SK-N-SH treated with all-trans-retinoic acid at 6 μM for 48 hours (cell line): ENCODE measurements at regions not wholly inside any gene's neighbourhood (a gene's known extent, or its start where the extent isn't known, plus 50 kb on each side); places are given as distances from the start of the nearest gene placed in this dataset.

Experiments used
- ATAC-seq: fragments of 200-7000 bp; cut with Tn5 transposase; 3 replicates; pipeline ENCODE4 v1.9.1; 2020; ENCODE audit warnings: mild to moderate bottlenecking, moderate library complexity
- ARNTL ChIP-seq: fragments of 450-650 bp; formaldehyde crosslinking; IDR thresholded peaks from 2 replicates; pipeline ENCODE4 v1.5.0; 2020; ENCODE audit warnings: low read depth, mild to moderate bottlenecking, moderate library complexity, borderline replicate concordance
- BACH2 ChIP-seq: fragments of 250-450 bp; sonication (Bioruptor Pico); IDR thresholded peaks from 2 replicates; pipeline ENCODE4 v1.9.0; 2021; ENCODE audit warnings: mild to moderate bottlenecking, borderline replicate concordance
- CREB5 ChIP-seq: fragments of 250-450 bp; sonication (Bioruptor Pico); IDR thresholded peaks from 2 replicates; pipeline ENCODE4 v1.5.1; 2020; ENCODE audit warnings: low read depth, mild to moderate bottlenecking, moderate library complexity
- CSDC2 ChIP-seq: fragments of 250-450 bp; sonication (Bioruptor Pico); IDR thresholded peaks from 2 replicates; pipeline ENCODE4 v1.5.0; 2020; ENCODE audit warnings: mild to moderate bottlenecking, moderate library complexity
- CSRNP3 ChIP-seq: fragments of 250-450 bp; sonication (Bioruptor Pico); IDR thresholded peaks from 2 replicates; pipeline ENCODE4 v1.5.1; 2021; ENCODE audit warnings: mild to moderate bottlenecking, moderate library complexity
- ESRRG ChIP-seq: fragments of 250-450 bp; sonication (Bioruptor Pico); IDR thresholded peaks from 2 replicates; pipeline ENCODE4 v1.6.1; 2021; ENCODE audit warnings: mild to moderate bottlenecking
- GLIS3 ChIP-seq: fragments of 250-450 bp; sonication (Bioruptor Pico); IDR thresholded peaks from 2 replicates; pipeline ENCODE4 v1.5.0; 2020; ENCODE audit warnings: mild to moderate bottlenecking, moderate library complexity
- ISL1 ChIP-seq: fragments of 250-450 bp; sonication (Bioruptor Pico); IDR thresholded peaks from 2 replicates; pipeline ENCODE4 v2.1.2; 2022; ENCODE audit warnings: mild to moderate bottlenecking, moderate library complexity
- PATZ1 ChIP-seq: fragments of 250-450 bp; sonication (Bioruptor Pico); IDR thresholded peaks from 2 replicates; pipeline ENCODE4 v1.8.0; 2020; ENCODE audit warnings: mild to moderate bottlenecking, moderate library complexity, borderline replicate concordance
- POU6F1 ChIP-seq: fragments of 250-450 bp; sonication (Bioruptor Pico); IDR thresholded peaks from 2 replicates; pipeline ENCODE4 v1.8.0; 2021; ENCODE audit warnings: low read depth, mild to moderate bottlenecking, moderate library complexity, borderline replicate concordance
- PPARA ChIP-seq: fragments of 250-450 bp; sonication (Bioruptor Pico); IDR thresholded peaks from 2 replicates; pipeline ENCODE4 v1.5.0; 2020; ENCODE audit warnings: mild to moderate bottlenecking, borderline replicate concordance
- RARB ChIP-seq: fragments of 250-450 bp; sonication (Bioruptor Pico); IDR thresholded peaks from 2 replicates; pipeline ENCODE4 v1.8.0; 2021; ENCODE audit warnings: mild to moderate bottlenecking, moderate library complexity
- SNAI2 ChIP-seq: fragments of 250-450 bp; sonication (Bioruptor Pico); IDR thresholded peaks from 2 replicates; pipeline ENCODE4 v1.5.0; 2020; ENCODE audit warnings: mild to moderate bottlenecking, moderate library complexity
- TCF4 ChIP-seq: fragments of 250-450 bp; sonication (Bioruptor Pico); IDR thresholded peaks from 2 replicates; pipeline ENCODE4 v1.8.0; 2021; ENCODE audit warnings: mild to moderate bottlenecking, moderate library complexity, borderline replicate concordance
- TOX ChIP-seq: fragments of 250-450 bp; sonication (Bioruptor Pico); IDR thresholded peaks from 2 replicates; pipeline ENCODE4 v1.8.0; 2021; ENCODE audit warnings: mild to moderate bottlenecking, moderate library complexity, borderline replicate concordance
- TSHZ2 ChIP-seq: fragments of 250-450 bp; sonication (Bioruptor Pico); IDR thresholded peaks from 2 replicates; pipeline ENCODE4 v1.5.0; 2020; ENCODE audit warnings: mild to moderate bottlenecking, moderate library complexity
- ZC3H10 ChIP-seq: fragments of 250-450 bp; sonication (Bioruptor Pico); IDR thresholded peaks from 2 replicates; pipeline ENCODE4 v1.5.1; 2021; ENCODE audit warnings: mild to moderate bottlenecking, moderate library complexity
- ZFP3 ChIP-seq: fragments of 250-450 bp; sonication (Bioruptor Pico); IDR thresholded peaks from 2 replicates; pipeline ENCODE4 v1.5.0; 2020; ENCODE audit warnings: mild to moderate bottlenecking, moderate library complexity
- ZFP30 ChIP-seq: fragments of 450-650 bp; formaldehyde crosslinking; IDR thresholded peaks from 2 replicates; pipeline ENCODE4 v1.5.0; 2022; ENCODE audit warnings: mild to moderate bottlenecking, moderate library complexity
- ZNF565 ChIP-seq: fragments of 450-650 bp; formaldehyde crosslinking; conservative IDR thresholded peaks from 2 replicates; pipeline ENCODE4 v1.5.0; 2020; ENCODE audit warnings: low read depth, mild to moderate bottlenecking, moderate library complexity
- ZNF70 ChIP-seq: fragments of 450-650 bp; formaldehyde crosslinking; IDR thresholded peaks from 2 replicates; pipeline ENCODE4 v1.5.0; 2020; ENCODE audit warnings: mild to moderate bottlenecking, moderate library complexity
- ZNF8 ChIP-seq: fragments of 450-650 bp; formaldehyde crosslinking; IDR thresholded peaks from 2 replicates; pipeline ENCODE4 v1.5.0; 2020; ENCODE audit warnings: mild to moderate bottlenecking, moderate library complexity

- ATAC-seq, result no peak
- TF ChIP-seq TSHZ2 (CRISPR knock-in tag), result no peak
- TF ChIP-seq BACH2 (CRISPR knock-in tag), result no peak
- TF ChIP-seq PPARA, result no peak
- TF ChIP-seq ZFP30, result no peak
- TF ChIP-seq, all 23 proteins: peak for 0
These were observed 484.6 kb upstream of the GHITM start for GRCh38 chr10:83654689-83655088.

DNA sequence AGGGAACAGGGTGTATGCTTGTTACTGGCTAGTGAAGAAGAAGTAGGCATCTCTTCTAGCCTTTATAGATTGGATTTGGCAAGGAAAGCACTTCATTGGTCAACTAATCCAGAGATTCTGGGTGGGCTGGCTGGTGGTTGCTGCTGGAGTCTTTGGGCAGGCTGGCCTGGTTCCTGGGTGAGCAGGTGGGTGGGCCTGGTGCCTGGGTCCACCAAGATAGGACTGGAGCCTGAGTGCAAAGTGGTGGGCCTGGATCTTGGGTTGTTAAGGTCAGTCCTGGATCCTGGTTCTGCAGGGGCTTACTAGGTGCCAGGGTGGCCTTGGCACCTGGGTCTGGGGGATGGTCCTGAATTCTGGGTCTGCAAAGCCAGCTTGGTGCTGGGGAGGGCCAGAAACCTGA is 482.4 kb upstream of the GHITM start:
- no peak for ATAC-seq
- TF ChIP-seq TCF4 (CRISPR knock-in tag) (no peak), POU6F1 (no peak), ZC3H10 (CRISPR knock-in tag) (no peak), BACH2 (CRISPR knock-in tag) (no peak), ESRRG (CRISPR knock-in tag) (no peak), ISL1 (CRISPR knock-in tag) (no peak), RARB (CRISPR knock-in tag) (no peak), PATZ1 (CRISPR knock-in tag) (no peak), ZNF8 (no peak), CSDC2 (CRISPR knock-in tag) (no peak), ZFP30 (no peak), CSRNP3 (CRISPR knock-in tag) (no peak), ARNTL (CRISPR knock-in tag) (no peak), CREB5 (CRISPR knock-in tag) (no peak), TOX (CRISPR knock-in tag) (no peak), ZNF565 (CRISPR knock-in tag) (no peak), SNAI2 (no peak)

GRCh38 chr10:83657487-83657886 is 481.8 kb upstream of the GHITM start:
- TF ChIP-seq ZFP3 (no peak), TSHZ2 (CRISPR knock-in tag) (no peak), ZFP30 (no peak), RARB (CRISPR knock-in tag) (no peak), ZNF70 (CRISPR knock-in tag) (no peak), TCF4 (CRISPR knock-in tag) (no peak), GLIS3 (CRISPR knock-in tag) (no peak), ARNTL (CRISPR knock-in tag) (no peak), ISL1 (CRISPR knock-in tag) (no peak)
- no peak for ATAC-seq
